Sigmoid colon (tissue), 6 donors: ENCODE measurements at regions not wholly inside any gene's neighbourhood (a gene's known extent, or its start where the extent isn't known, plus 50 kb on each side); places are given as distances from the start of the nearest gene placed in this dataset.

Experiments used
- DNase-seq: peaks from one replicate; pipeline ENCODE4 v3.0.0-alpha.2; 2019
- H3K27ac ChIP-seq, 4 donors: fragments of 200-600 bp; sonication (generic); one replicate each; pipeline ENCODE4 v1.5.1; 2016 to 2019; ENCODE audit warnings: mild to moderate bottlenecking in 1 of 4
- H3K27me3 ChIP-seq, 3 donors: fragments of 200-600 bp; sonication (generic); one replicate each; pipeline ENCODE4 v1.5.1; 2019; ENCODE audit warnings: mild to moderate bottlenecking in 1 of 3
- H3K36me3 ChIP-seq, 4 donors: fragments of 200-600 bp; sonication (generic); one replicate each; pipeline ENCODE4 v1.5.1; 2016 to 2019
- H3K4me1 ChIP-seq, 4 donors: fragments of 200-600 bp; sonication (generic); one replicate each; pipeline ENCODE4 v1.5.1; 2017 to 2019
- H3K4me3 ChIP-seq, 4 donors: fragments of 200-600 bp; sonication (generic); one replicate each; pipeline ENCODE4 v1.5.1; 2017 to 2019; ENCODE audit warnings: mild to moderate bottlenecking in 2 of 4, moderate library complexity in 1 of 4
- H3K9me3 ChIP-seq, 4 donors: fragments of 200-600 bp in 3 of 4; sonication (generic) in 3 of 4; one replicate each; pipeline versions ENCODE4 v1.5.1 to v1.6.1; 2013 to 2019
- CTCF ChIP-seq, 4 experiments: fragments of 450-650 bp in 3 of 4; fragments of 200-600 bp in 1 of 4; IDR thresholded peaks; one replicate each; pipeline ENCODE4 v1.5.1; 2016 to 2019; ENCODE audit warnings: antibody characterized with exemption in 4 of 4, mild to moderate bottlenecking in 3 of 4, moderate library complexity in 2 of 4
- EP300 ChIP-seq, 4 donors: sonication (generic); formaldehyde crosslinking; IDR thresholded peaks; one replicate each; pipeline ENCODE4 v1.6.1; 2017; ENCODE audit warnings: antibody characterized with exemption in 4 of 4
- POLR2A ChIP-seq, 2 donors: fragments of 450-650 bp; IDR thresholded peaks; one replicate each; pipeline ENCODE4 v1.6.1; 2016; ENCODE audit warnings: antibody characterized with exemption in 2 of 2, mild to moderate bottlenecking in 2 of 2, moderate library complexity in 2 of 2
- POLR2AphosphoS5 ChIP-seq, 4 donors: sonication (generic); formaldehyde crosslinking; IDR thresholded peaks; one replicate each; pipeline ENCODE4 v1.6.1; 2017; ENCODE audit warnings: antibody characterized with exemption in 4 of 4
- WGBS, 2 donors: extraction: QIAGEN DNeasy Blood & Tissue Kit; methylation state at CpG; one replicate each; pipeline ENCODE4 v1.1.7; 2013; 5-methylcytosine and 5-hydroxymethylcytosine counted together
- intact Hi-C: fragments of 100-400 bp; cut with DNase I; formaldehyde crosslinking; loops from one replicate; pipeline ENCODE4 v1.15.1; 2023
- donor health status: healthy with polysubstance abuse.
- donor health status: healthy.

GRCh38 chr20:9955646-9956045 lies 79.1 kb upstream of the ANKEF1 start:
- TF ChIP-seq EP300 (IDR thresholded peaks at IDR 0.05), result no peak
- TF ChIP-seq POLR2A (IDR thresholded peaks at IDR 0.05), result no peak
- TF ChIP-seq POLR2AphosphoS5 (IDR thresholded peaks at IDR 0.05), result no peak
- no peak for TF ChIP-seq CTCF (IDR thresholded peaks at IDR 0.05)
- no peaks in the 10 kb centered on the region for H3K27me3 ChIP-seq
- H3K9me3 ChIP-seq, result no peaks in the 10 kb centered on the region
- intact Hi-C loops, result no loop called here
- DNase-seq, result no peak
- H3K4me1 ChIP-seq, result no peaks in the 10 kb centered on the region
- 59 to 75% methylated on average over 3 of the region's 3 CpGs for WGBS, 2 donors
- no peak overlapping the region for H3K4me3 ChIP-seq
- H3K27ac ChIP-seq, result no peak overlapping the region
- H3K36me3 ChIP-seq, result no peaks in the 10 kb centered on the region

- H3K4me1 ChIP-seq, result no peaks in the 10 kb centered on the region
- H3K27ac ChIP-seq, result no peak overlapping the region
- no peak overlapping the region for H3K4me3 ChIP-seq
- intact Hi-C loops, result no loop called here
- 9 to 33% methylated on average over 1 of the region's 1 CpG for WGBS, 2 donors
- no peak for TF ChIP-seq POLR2AphosphoS5 (IDR thresholded peaks at IDR 0.05)
- TF ChIP-seq POLR2A (IDR thresholded peaks at IDR 0.05), result no peak
- no peak for TF ChIP-seq CTCF (IDR thresholded peaks at IDR 0.05)
- TF ChIP-seq EP300 (IDR thresholded peaks at IDR 0.05), result no peak
- no peaks in the 10 kb centered on the region for H3K36me3 ChIP-seq
- DNase-seq, result no peak
- no peaks in the 10 kb centered on the region for H3K27me3 ChIP-seq
- H3K9me3 ChIP-seq, result no peaks in the 10 kb centered on the region
Measured at GRCh38 chr20:9949563-9949962, 85.2 kb upstream of the ANKEF1 start.

GRCh38 chr20:9945408-9945807 lies 89.4 kb upstream of the ANKEF1 start:
- DNase-seq, result no peak
- 10 to 46% methylated on average over 1 of the region's 1 CpG for WGBS, 2 donors
- Histone ChIP-seq H3K4me1 (no peaks in the 10 kb centered on the region), H3K27me3 (no peaks in the 10 kb centered on the region), H3K4me3 (no peak overlapping the region), H3K36me3 (no peaks in the 10 kb centered on the region), H3K27ac (no peak overlapping the region), H3K9me3 (peaks cover 0 to 2% (median 0%) of the 10 kb centered on the region in 4 donors)
- TF ChIP-seq POLR2A (IDR thresholded peaks at IDR 0.05) (no peak), EP300 (IDR thresholded peaks at IDR 0.05) (no peak), CTCF (IDR thresholded peaks at IDR 0.05) (no peak), POLR2AphosphoS5 (IDR thresholded peaks at IDR 0.05) (no peak)
- intact Hi-C loops, result no loop called here

GRCh38 chr20:9942736-9943135 lies 92.1 kb upstream of the ANKEF1 start:
- Histone ChIP-seq H3K36me3 (no peaks in the 10 kb centered on the region), H3K9me3 (peaks cover 0 to 7% (median 0%) of the 10 kb centered on the region in 4 donors), H3K4me3 (no peak overlapping the region), H3K4me1 (no peaks in the 10 kb centered on the region), H3K27ac (no peak overlapping the region), H3K27me3 (no peaks in the 10 kb centered on the region)
- DNase-seq, result no peak
- TF ChIP-seq POLR2AphosphoS5 (IDR thresholded peaks at IDR 0.05), result no peak
- no peak for TF ChIP-seq CTCF (IDR thresholded peaks at IDR 0.05)
- TF ChIP-seq POLR2A (IDR thresholded peaks at IDR 0.05), result no peak
- no peak for TF ChIP-seq EP300 (IDR thresholded peaks at IDR 0.05)
- intact Hi-C loops, result no loop called here
- 85 to 94% methylated on average over 4 of the region's 4 CpGs for WGBS, 2 donors

- Histone ChIP-seq H3K9me3 (peaks cover 0 to 7% (median 0%) of the 10 kb centered on the region in 4 donors), H3K27ac (no peak overlapping the region), H3K27me3 (no peaks in the 10 kb centered on the region), H3K4me3 (no peak overlapping the region), H3K36me3 (no peaks in the 10 kb centered on the region), H3K4me1 (no peaks in the 10 kb centered on the region)
- TF ChIP-seq CTCF (IDR thresholded peaks at IDR 0.05) (no peak), POLR2AphosphoS5 (IDR thresholded peaks at IDR 0.05) (no peak), POLR2A (IDR thresholded peaks at IDR 0.05) (no peak), EP300 (IDR thresholded peaks at IDR 0.05) (no peak)
- WGBS, 2 donors, result 83 to 91% methylated on average over 2 of the region's 2 CpGs
- intact Hi-C loops, result no loop called here
- no peak for DNase-seq
Measured at GRCh38 chr20:9940329-9940728, 94.5 kb upstream of the ANKEF1 start.
